ENCODE measurements at regions not wholly inside any gene's neighbourhood (a gene's known extent, or its start where the extent isn't known, plus 50 kb on each side); places are given as distances from the start of the nearest gene placed in this dataset.

DNA sequence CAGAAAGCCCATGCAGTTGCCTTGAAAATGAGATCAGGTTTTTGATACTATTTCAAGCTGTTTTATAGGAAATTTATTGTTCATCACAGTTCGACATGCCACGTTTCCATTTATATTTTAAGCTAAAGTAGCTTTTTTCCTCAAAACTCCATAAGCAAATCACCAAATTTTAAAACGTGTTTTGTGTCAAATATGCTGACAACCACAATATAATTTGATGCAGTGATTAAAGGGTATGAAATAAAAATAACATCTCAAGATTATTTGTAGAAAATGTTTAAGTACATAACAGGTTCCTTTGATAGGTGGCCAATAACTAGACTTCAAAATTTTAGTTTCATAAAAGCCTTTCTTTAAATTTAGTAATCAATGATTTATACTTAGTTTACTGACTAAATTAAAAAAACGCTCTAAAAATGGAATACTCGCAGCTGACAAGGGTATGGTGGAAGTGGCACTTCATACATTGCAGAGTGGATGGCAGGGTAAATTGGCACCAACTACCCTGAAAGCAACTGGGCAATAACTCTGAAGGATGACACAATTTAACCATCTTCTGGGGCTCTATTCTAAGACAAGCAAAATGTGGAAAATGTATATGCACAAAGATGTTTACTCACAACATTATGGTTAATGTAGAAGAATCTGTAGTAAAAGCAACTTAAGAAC, 481.6 kb downstream of the TNS3 start:
- TF ChIP-seq SPI1 (IDR thresholded peaks at IDR 0.05; ENCODE audit: low read depth, low read length), result no peak
- TF ChIP-seq POLR2A (IDR thresholded peaks at IDR 0.05; ENCODE audit: low read depth, low read length), result no peak
- no peak for TF ChIP-seq POLR2AphosphoS5 (IDR thresholded peaks at IDR 0.05; ENCODE audit: low read depth, low read length)
- no peak for TF ChIP-seq TAF1 (IDR thresholded peaks at IDR 0.05; ENCODE audit: low read depth, low read length)
- TF ChIP-seq PAX5 (IDR thresholded peaks at IDR 0.05; ENCODE audit: insufficient read depth, low read length, severe bottlenecking), result no peak
- TF ChIP-seq POU2F2 (IDR thresholded peaks at IDR 0.05; ENCODE audit: low read depth, low read length), result no peak
